ENCODE measurements at regions not wholly inside any gene's neighbourhood (a gene's known extent, or its start where the extent isn't known, plus 50 kb on each side); places are given as distances from the start of the nearest gene placed in this dataset.
A peak's percentile ranks its signal among the peaks of the same experiment; 100 is the strongest.

DNA sequence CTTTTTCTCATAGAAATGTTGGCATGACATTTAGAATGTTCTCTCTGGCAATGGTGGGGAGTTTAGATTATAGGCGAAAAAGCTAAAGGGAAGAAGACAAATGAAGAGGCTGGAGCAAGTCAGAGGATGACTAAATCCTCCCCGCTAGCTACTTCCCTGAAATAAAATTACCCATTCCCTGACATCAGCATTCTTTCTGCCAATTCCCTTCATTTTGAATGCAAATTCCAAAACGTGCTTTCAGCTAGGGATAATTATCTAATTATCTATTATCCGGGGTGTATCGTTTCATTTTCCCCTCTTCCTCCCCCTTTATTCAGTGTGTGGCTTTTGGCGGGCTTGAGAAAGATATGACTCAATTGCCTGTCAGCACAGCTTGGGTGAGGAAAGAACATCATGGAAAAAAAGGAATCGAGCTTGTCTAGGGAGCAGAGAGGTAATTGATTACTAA lies 672.3 kb downstream of the TNS3 start:
- TF ChIP-seq EZH2 (IDR thresholded peaks at IDR 0.05; ENCODE audit: insufficient read depth, poor library complexity, severe bottlenecking), result no peak
- TF ChIP-seq EZH2phosphoT487 (IDR thresholded peaks at IDR 0.05; ENCODE audit: insufficient read depth, low read depth), result peak; percentile 77; the same call in 1 of the 2 replicates

Data from GM23248 (cell line).